HG03039 (cell line): ENCODE measurements at regions not wholly inside any gene's neighbourhood (a gene's known extent, or its start where the extent isn't known, plus 50 kb on each side); places are given as distances from the start of the nearest gene placed in this dataset.

Source experiments
- ATAC-seq: cut with Tn5 transposase; IDR thresholded peaks from one replicate; pipeline ENCODE4 v1.9.1; 2021; ENCODE audit warnings: mild to moderate bottlenecking, moderate library complexity; ENCODE audit not compliant: unreplicated experiment

DNA sequence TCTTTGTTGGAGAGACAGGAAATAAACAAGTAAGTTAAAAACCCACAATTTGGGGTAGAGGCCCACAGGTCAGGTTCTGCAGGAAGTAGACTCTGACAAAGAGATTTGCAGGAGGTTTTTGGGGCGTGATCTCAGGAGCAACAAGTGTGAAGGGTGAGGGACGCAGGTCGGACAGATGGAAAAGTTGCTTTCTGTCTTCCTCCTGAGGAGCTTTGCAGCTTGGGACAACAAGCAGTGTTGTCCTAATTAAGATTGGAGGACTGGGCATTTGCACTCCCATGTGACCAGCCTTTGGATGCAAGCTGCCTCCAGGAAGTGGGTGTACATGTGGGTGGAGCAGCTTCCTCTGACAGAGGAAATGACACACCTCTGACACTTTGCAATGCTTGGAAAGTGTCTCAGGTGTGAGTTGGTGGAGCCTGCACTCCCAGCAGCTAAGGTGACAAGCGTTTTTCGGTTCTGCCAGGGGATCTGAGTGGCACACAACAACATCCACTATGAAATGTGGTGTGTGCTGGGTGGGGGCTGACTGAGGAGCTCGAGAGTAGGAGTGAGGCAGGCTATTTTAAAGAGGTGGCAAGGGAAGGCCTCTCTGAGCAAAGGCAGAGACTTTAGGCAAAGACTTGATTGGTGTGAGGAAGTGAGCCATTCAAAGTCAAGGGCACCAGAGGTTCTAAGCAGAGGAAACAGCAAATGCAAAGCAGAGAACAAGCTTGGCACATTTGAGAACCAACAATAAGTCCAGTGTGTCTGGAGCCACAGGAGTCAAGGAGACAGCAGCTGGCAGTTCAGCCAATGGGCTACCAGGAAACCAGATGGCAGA lies 339.8 kb upstream of the GATB start:
- no peak for ATAC-seq

DNA sequence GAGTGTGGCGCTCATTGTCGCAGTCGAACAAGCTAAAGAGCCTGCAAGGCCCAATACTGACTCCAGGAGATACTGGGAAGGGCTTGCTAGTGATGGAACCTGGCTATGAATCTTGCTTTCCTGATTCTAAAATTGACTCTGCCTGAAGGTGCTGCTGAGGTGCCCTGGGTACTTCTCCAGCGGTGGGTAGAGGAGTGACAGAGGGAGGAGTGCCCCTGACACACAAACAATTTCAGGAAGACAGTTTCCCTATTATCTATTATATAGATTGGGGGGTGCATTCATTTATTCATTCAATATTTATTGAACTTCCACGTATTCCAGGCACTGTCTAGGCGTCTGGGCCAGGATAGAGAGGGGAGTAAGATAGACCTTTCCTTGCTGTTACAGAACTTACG lies 339.2 kb upstream of the GATB start:
- no peak for ATAC-seq

DNA sequence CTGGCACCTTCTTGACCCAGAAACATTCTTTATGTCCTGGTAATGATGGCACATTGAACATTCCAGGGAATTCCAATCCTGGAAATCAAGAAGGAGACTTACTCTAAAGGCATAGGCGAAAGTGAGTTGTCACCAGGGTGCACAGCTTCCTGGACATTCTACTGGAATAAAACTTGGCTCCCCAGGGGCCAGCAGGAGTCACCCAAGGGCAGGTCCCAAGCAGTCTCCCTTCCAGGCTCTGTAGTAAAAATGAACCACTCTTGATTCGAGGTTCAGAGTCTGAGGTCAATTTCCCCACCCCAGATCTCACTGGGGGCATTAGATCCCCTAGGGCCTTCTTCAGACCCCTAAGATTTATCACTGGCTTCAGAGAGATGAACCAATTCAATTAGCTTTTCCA lies 338.7 kb upstream of the GATB start:
- no peak for ATAC-seq

GRCh38 chr4:152099061-152099425 lies 338.2 kb upstream of the GATB start:
- no peak for ATAC-seq

DNA sequence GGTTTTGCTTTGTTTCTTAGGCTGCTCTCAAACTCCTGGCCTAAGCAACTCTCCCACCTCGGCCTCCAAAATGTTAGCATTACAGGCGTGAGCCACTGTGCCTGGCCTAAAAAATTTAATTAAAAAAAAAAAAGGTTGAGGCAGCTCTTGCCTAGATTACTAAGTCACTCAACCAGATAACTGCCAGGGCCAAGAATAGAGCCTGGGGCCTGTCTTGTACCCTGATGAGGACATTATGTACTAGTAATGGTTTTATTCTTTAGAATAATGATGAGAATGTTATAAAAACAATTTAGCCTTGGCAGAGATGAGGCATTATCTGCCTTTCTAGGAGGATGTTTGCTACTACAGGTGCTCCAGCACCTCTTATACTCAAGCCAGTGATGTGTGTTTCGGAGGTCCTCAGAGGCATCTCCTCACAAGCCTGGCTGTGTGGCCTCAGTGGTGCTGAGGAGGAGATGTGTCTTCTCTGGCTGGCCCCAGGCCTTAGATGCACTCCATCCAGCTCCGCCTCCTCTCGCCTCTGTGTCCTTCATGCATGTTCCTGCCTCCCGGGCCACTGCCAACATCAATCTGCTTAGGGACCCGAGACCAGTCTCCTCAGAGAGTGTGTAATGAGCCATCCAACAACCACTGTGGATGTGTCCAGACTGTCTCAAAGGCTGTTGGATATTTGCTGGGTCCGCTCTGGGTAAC lies 337.7 kb upstream of the GATB start:
- ATAC-seq: no peak

DNA sequence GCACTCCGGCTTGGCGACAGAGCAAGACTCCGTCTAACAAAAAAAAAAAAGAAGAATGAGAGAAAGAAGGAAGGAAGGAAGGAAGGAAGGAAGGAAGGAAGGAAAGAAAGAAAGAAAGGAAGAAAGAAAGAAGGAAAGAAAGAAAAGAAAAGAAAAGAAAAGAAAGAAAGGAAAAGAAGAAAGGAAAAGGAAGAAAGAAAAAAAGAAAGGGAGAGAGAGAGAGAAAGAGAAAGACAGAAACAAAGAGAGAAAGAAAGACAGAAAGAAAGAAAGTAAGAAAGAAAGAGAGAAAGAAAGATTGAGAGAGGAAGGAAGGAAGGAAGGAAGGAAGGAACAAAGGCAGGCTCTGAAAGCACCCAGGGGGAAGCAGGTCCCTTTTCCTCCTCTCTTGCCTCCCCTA lies 336.6 kb upstream of the GATB start:
- no peak for ATAC-seq

- ATAC-seq: no peak
Observed at GRCh38 chr4:152095701-152096070, 334.9 kb upstream of the GATB start.

GRCh38 chr4:152094970-152095700 lies 334.3 kb upstream of the GATB start:
- ATAC-seq: no peak

DNA sequence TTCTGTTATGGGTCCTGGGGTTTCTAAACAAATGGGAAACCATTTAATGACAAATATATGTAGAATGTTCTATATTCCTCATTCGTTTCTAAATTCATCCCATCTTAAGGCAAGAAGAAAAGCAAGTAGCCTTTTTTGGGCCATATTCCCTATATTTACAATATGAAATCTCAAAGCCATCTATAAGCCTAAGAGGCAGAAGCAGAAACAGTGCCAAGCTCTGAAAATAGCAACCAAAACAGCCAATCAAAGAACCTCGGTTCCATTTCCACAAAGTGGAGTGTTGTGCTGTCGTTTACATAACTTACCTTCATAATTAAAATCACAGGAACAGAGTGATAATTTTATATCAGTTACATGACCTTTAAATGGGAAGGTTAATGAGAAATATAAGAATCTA lies 330.6 kb upstream of the GATB start:
- no peak for ATAC-seq

- ATAC-seq: no peak
Observed at GRCh38 chr4:152090543-152090942, 329.7 kb upstream of the GATB start.

GRCh38 chr4:152089584-152089983 lies 328.8 kb upstream of the GATB start:
- no peak for ATAC-seq

- ATAC-seq: no peak
Observed at GRCh38 chr4:152087335-152087734, 326.5 kb upstream of the GATB start.

GRCh38 chr4:152085657-152086056 lies 324.9 kb upstream of the GATB start:
- no peak for ATAC-seq

DNA sequence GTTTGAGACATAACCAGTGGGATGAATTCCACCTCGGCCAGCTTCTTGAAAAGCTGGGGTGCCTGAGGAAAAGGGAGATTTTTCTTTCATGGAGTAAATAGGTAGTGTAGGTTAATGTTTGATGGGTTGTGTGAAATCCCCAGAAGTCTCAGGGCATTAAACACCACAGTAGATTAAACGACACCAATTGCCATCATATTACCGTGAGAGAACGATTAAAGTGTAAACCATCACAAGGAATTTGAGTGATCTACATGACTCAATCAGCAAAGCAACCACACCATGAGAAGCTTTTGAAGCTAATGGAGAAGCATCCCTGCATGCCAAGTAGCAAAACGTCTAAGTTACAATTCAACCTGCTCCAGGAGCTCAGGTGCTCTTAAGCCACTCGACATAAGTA lies 322.5 kb upstream of the GATB start:
- no peak for ATAC-seq

DNA sequence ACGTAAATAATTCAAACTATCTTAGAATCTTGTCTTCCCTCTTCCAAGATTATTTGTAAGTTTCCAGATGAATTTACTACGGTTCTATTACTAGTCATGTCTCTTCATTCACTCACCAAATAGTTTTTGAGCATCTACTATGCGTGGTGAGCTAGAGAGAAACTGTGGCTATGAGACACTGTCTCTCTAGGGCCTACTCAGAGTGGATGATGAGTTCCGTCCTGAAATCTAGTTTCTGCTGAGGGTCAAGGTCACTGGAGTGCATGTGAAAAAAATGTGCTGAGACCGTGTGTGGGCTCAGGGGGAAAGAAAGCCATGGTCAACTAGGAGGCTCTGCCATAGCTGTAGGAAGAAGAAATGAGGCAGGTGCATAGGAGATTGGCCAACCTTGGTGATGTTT lies 320.2 kb upstream of the GATB start:
- ATAC-seq: no peak

GRCh38 chr4:152079543-152080293 lies 318.9 kb upstream of the GATB start:
- ATAC-seq: no peak

DNA sequence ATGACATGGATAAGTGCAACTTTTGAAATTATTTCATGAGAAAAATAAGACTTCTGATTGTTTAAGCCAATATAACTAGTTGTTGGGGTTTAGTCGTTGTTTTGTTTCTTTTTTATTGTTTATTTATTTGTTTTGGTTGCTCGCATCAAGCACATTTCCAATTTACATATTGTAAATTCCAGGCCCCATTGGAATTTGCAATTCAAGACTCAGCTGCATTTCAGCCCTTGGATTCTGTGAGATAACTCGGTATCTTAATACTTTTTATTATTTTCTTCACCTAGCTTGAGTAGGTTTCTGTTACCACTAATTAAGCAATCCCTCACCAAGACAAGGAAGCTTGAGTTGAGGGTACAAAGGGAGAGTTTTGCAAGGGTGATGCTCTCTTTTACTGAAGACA lies 318.3 kb upstream of the GATB start:
- no peak for ATAC-seq

- ATAC-seq: no peak
Observed at GRCh38 chr4:152077582-152077981, 316.8 kb upstream of the GATB start.

GRCh38 chr4:152075253-152075928 lies 314.6 kb upstream of the GATB start:
- no peak for ATAC-seq

DNA sequence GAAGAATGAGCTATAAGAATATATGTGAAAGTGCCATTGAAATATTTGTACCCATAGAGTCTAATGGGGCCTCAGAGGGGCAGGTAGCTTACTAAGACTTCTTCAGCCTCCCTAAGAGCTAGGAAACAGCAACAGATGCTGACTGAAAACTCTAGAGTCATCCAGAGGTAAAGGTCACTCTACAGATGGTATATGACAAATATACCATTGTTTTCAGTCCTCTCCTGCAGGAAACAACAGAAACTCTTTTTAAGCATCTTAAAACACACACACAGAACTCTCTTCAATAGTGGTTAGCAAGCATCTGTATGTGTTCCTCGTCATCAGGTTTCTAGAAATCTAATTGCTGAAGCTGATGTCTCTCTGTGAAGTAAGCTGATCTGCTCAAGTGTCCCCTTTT lies 313.8 kb upstream of the GATB start:
- ATAC-seq: no peak

DNA sequence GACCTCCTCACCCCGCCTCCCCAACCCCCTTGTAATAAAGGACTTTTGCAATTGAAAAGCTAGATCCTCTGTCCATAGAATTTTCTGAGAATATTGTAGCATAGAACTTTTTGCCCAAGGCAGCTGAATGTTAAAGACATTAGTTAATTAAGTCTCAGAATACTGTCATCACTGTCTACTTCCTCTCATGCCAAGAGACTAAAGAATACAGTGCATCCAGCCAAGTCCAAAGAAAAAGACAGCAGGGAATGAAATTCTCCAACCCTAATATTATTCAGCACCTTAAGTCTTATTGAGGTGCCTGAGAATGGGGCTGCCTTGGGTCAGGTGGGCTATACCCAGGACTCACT lies 313.3 kb upstream of the GATB start:
- ATAC-seq: no peak
